ENCODE measurements at regions not wholly inside any gene's neighbourhood (a gene's known extent, or its start where the extent isn't known, plus 50 kb on each side); places are given as distances from the start of the nearest gene placed in this dataset.

- TF ChIP-seq TCF7L2 (IDR thresholded peaks at IDR 0.05; ENCODE audit: low read depth, low read length) (no peak), CTCF (IDR thresholded peaks at IDR 0.05) (no peak), POLR2AphosphoS5 (IDR thresholded peaks at IDR 0.05; ENCODE audit: low read depth, low read length) (no peak), REST (IDR thresholded peaks at IDR 0.05; ENCODE audit: insufficient read depth in 1 of 2, low read depth in 2 of 2, low read length in 1 of 2) (no peak), SIN3A (IDR thresholded peaks at IDR 0.05; ENCODE audit: borderline replicate concordance, insufficient read depth, low read depth, low read length) (no peak)
- ChIA-PET POLR2A (no interaction called here), CTCF (no interaction called here)
- Histone ChIP-seq H3K27me3 (ENCODE audit: control insufficient read depth, insufficient read depth, low read length) (no peaks in the 10 kb centered on the region), H3K36me3 (ENCODE audit: control insufficient read depth, insufficient read depth, low read length) (no peaks in the 10 kb centered on the region), H3K9me3 (ENCODE audit: control insufficient read depth, insufficient read depth, low read depth, low read length) (no peaks in the 10 kb centered on the region), H3K4me1 (ENCODE audit: control insufficient read depth, insufficient read depth, low read length) (no peaks in the 10 kb centered on the region), H3K4me3 (ENCODE audit: low read depth in 2 of 2, low read length in 2 of 2) (no peak overlapping the region), H3K27ac (ENCODE audit: low read length) (no peak overlapping the region)
- ATAC-seq (no peak), DNase-seq (ENCODE audit: low read depth, low spot score) (no peak)
- BruUV-seq (replicated peaks): no TSS peak
- in situ Hi-C loops (cut with HindIII; ENCODE audit: low pct_unique_long_range_greater_than_20kb, low sequenced_read_pairs) (no loop called here), intact Hi-C loops (cut with micrococcal nuclease; ENCODE audit: unreplicated experiment) (no loop called here)
Measured at GRCh38 chr7:16207321-16207720, 214.0 kb downstream of the CRPPA start.

- ATAC-seq: no peak
- TF ChIP-seq POLR2AphosphoS5 (IDR thresholded peaks at IDR 0.05; ENCODE audit: low read depth, low read length) (no peak), TCF7L2 (IDR thresholded peaks at IDR 0.05; ENCODE audit: low read depth, low read length) (no peak), CTCF (IDR thresholded peaks at IDR 0.05) (no peak), SIN3A (IDR thresholded peaks at IDR 0.05; ENCODE audit: borderline replicate concordance, insufficient read depth, low read depth, low read length) (no peak), REST (IDR thresholded peaks at IDR 0.05; ENCODE audit: insufficient read depth in 1 of 2, low read depth in 2 of 2, low read length in 1 of 2) (no peak)
- Histone ChIP-seq H3K4me1 (ENCODE audit: control insufficient read depth, insufficient read depth, low read length) (no peaks in the 10 kb centered on the region), H3K9me3 (ENCODE audit: control insufficient read depth, insufficient read depth, low read depth, low read length) (no peaks in the 10 kb centered on the region), H3K36me3 (ENCODE audit: control insufficient read depth, insufficient read depth, low read length) (no peaks in the 10 kb centered on the region), H3K27ac (ENCODE audit: low read length) (no peak overlapping the region), H3K4me3 (ENCODE audit: low read depth in 2 of 2, low read length in 2 of 2) (no peak overlapping the region), H3K27me3 (ENCODE audit: control insufficient read depth, insufficient read depth, low read length) (no peaks in the 10 kb centered on the region)
- no TSS peak for BruUV-seq (replicated peaks)
- intact Hi-C loops (cut with micrococcal nuclease; ENCODE audit: unreplicated experiment): no loop called here
- CTCF ChIA-PET: no interaction called here
- POLR2A ChIA-PET: no interaction called here
- in situ Hi-C loops (cut with HindIII; ENCODE audit: low pct_unique_long_range_greater_than_20kb, low sequenced_read_pairs): no loop called here
- no peak for DNase-seq (ENCODE audit: low read depth, low spot score)
Measured at GRCh38 chr7:16205466-16205865, 215.9 kb downstream of the CRPPA start.

Data from Panc1 (cell line).